ENCODE measurements at regions not wholly inside any gene's neighbourhood (a gene's known extent, or its start where the extent isn't known, plus 50 kb on each side); places are given as distances from the start of the nearest gene placed in this dataset.

- Histone ChIP-seq H3K56ac (replicated peaks; ENCODE audit: insufficient read length, low read depth, low read length) (no peak overlapping the region), H4K8ac (ENCODE audit: extremely low read depth, insufficient read depth, low read length) (no peak overlapping the region), H3K27ac (ENCODE audit: low read depth, low read length) (no peak overlapping the region), H3K79me1 (ENCODE audit: low read depth, low read length) (no peaks in the 10 kb centered on the region), H3K4me3 (ENCODE audit: extremely low read depth in 1 of 4, insufficient read depth in 2 of 4, low read depth in 3 of 4, low read length in 4 of 4) (no peak overlapping the region), H3K27me3 (replicated peaks in 1 of 4; ENCODE audit: control insufficient read depth in 3 of 4, extremely low read depth in 1 of 4, insufficient read depth in 3 of 4, low read length in 3 of 4) (no peaks in the 10 kb centered on the region; a peak in 1 of 7 replicates), H2BK20ac (ENCODE audit: low read length) (no peak overlapping the region), H2AFZ (ENCODE audit: low read length) (no peak overlapping the region), H2BK15ac (ENCODE audit: low read length) (no peak overlapping the region), H2BK120ac (replicated peaks; ENCODE audit: low read depth, low read length) (no peak overlapping the region), H4K20me1 (replicated peaks in 1 of 2; ENCODE audit: control insufficient read depth in 1 of 2, insufficient read depth in 2 of 2, low read length in 2 of 2) (no peaks in the 10 kb centered on the region), H3K79me2 (ENCODE audit: control insufficient read depth in 1 of 2, insufficient read depth in 2 of 2, low read length in 2 of 2) (no peaks in the 10 kb centered on the region), H3K4me1 (replicated peaks in 1 of 4; ENCODE audit: control insufficient read depth in 3 of 4, insufficient read depth in 4 of 4, low read length in 3 of 4) (peaks cover 0 to 8% (median 0%) of the 10 kb centered on the region in 4 experiments; a peak in 1 of 7 replicates), H2BK5ac (ENCODE audit: low read depth, low read length) (no peak overlapping the region), H3K4me2 (ENCODE audit: insufficient read depth in 1 of 2, low read depth in 2 of 2, low read length in 2 of 2) (no peak overlapping the region), H3K4ac (replicated peaks; ENCODE audit: insufficient read length, low read depth, low read length) (no peak overlapping the region), H4K91ac (replicated peaks; ENCODE audit: insufficient read length, low read length) (no peak overlapping the region), H2AK5ac (ENCODE audit: low read depth, low read length) (no peak overlapping the region), H3K23me2 (ENCODE audit: low read depth, low read length) (no peaks in the 10 kb centered on the region), H3K36me3 (ENCODE audit: control insufficient read depth in 2 of 4, insufficient read depth in 4 of 4, low read length in 3 of 4) (no peaks in the 10 kb centered on the region), H3K23ac (ENCODE audit: insufficient read length) (no peak overlapping the region), H3K14ac (ENCODE audit: insufficient read length) (no peak overlapping the region), H2BK12ac (ENCODE audit: low read depth, low read length) (no peak overlapping the region), H3K18ac (ENCODE audit: extremely low read depth, low read length) (no peak overlapping the region), H3K9ac (replicated peaks in 1 of 4; ENCODE audit: extremely low read depth in 1 of 4, low read depth in 3 of 4, low read length in 3 of 4) (no peak overlapping the region), H4K5ac (ENCODE audit: insufficient read length, low read depth, low read length) (no peak overlapping the region), H3K9me3 (ENCODE audit: insufficient read depth in 2 of 2, low read depth in 1 of 2, low read length in 1 of 2) (no peaks in the 10 kb centered on the region)
- DNase-seq (ENCODE audit: low read depth in 1 of 2, low spot score in 2 of 2) (no peak), FAIRE-seq (no peak)
- whole genome bisulfite sequencing, 2 experiments (ENCODE audit: extremely low coverage in 1 of 2, insufficient coverage in 1 of 2, insufficient read length in 1 of 2, insufficient replicate concordance in 2 of 2, low coverage in 1 of 2, low lambda C conversion rate in 2 of 2, missing lambda C conversion rate in 1 of 2): 89% methylated on average over 5 of the region's 5 CpGs; no CpG with 5 or more reads in 1 of the 2 experiments
- CTCF ChIA-PET (ENCODE audit: partially characterized antibody): interaction anchor here (0.9 kb wide), 1 partner anchor 36 kb away, joined by 3 read pairs; no protein-coding TSS in a partner anchor
- TF ChIP-seq, protein P1, sequence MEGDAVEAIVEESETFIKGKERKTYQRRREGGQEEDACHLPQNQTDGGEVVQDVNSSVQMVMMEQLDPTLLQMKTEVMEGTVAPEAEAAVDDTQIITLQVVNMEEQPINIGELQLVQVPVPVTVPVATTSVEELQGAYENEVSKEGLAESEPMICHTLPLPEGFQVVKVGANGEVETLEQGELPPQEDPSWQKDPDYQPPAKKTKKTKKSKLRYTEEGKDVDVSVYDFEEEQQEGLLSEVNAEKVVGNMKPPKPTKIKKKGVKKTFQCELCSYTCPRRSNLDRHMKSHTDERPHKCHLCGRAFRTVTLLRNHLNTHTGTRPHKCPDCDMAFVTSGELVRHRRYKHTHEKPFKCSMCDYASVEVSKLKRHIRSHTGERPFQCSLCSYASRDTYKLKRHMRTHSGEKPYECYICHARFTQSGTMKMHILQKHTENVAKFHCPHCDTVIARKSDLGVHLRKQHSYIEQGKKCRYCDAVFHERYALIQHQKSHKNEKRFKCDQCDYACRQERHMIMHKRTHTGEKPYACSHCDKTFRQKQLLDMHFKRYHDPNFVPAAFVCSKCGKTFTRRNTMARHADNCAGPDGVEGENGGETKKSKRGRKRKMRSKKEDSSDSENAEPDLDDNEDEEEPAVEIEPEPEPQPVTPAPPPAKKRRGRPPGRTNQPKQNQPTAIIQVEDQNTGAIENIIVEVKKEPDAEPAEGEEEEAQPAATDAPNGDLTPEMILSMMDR (IDR thresholded peaks at IDR 0.05; ENCODE audit: control extremely low read depth in 1 of 3, insufficient read depth in 1 of 3, low read depth in 1 of 3, low read length in 3 of 3): no peak
- no peak for TF ChIP-seq BRCA1 (IDR thresholded peaks at IDR 0.05; ENCODE audit: low read depth, low read length)
- no peak for TF ChIP-seq EZH2 (IDR thresholded peaks at IDR 0.05; ENCODE audit: low read depth, low read length, severe bottlenecking)
- TF ChIP-seq, protein P2, sequence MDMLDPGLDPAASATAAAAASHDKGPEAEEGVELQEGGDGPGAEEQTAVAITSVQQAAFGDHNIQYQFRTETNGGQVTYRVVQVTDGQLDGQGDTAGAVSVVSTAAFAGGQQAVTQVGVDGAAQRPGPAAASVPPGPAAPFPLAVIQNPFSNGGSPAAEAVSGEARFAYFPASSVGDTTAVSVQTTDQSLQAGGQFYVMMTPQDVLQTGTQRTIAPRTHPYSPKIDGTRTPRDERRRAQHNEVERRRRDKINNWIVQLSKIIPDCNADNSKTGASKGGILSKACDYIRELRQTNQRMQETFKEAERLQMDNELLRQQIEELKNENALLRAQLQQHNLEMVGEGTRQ (IDR thresholded peaks at IDR 0.05; ENCODE audit: low read length): no peak
- TF ChIP-seq JUN (IDR thresholded peaks at IDR 0.05; ENCODE audit: low read depth, low read length): no peak
- no peak for TF ChIP-seq KDM4A (IDR thresholded peaks at IDR 0.05; ENCODE audit: low read depth, low read length, severe bottlenecking)
- POLR2A ChIA-PET (ENCODE audit: partially characterized antibody): interaction anchor here (1.0 kb wide), 1 partner anchor 62 kb away, joined by 3 read pairs; no protein-coding TSS in a partner anchor
These were observed 465.5 kb upstream of the NRP1 start for GRCh38 chr10:33799944-33800323.

Measured in H1 (cell line).